Brain pericyte (primary cell): ENCODE measurements at regions not wholly inside any gene's neighbourhood (a gene's known extent, or its start where the extent isn't known, plus 50 kb on each side); places are given as distances from the start of the nearest gene placed in this dataset.

Experiments used
- DNase-seq: peaks from one replicate; pipeline ENCODE4 v3.0.0-alpha.2; 2012; ENCODE audit warnings: low read depth, low spot score

- DNase-seq, result no peak
These were observed 499.6 kb downstream of the BRD1 start for GRCh38 chr22:49328118-49328475.

- no peak for DNase-seq
These were observed 500.1 kb downstream of the BRD1 start for GRCh38 chr22:49327411-49328117.

GRCh38 chr22:49326558-49326957, 501.1 kb downstream of the BRD1 start:
- DNase-seq, result no peak

- no peak for DNase-seq
These were observed 501.9 kb downstream of the BRD1 start for GRCh38 chr22:49325531-49326395.

- DNase-seq, result no peak
These were observed 502.9 kb downstream of the BRD1 start for GRCh38 chr22:49324527-49325491.

GRCh38 chr22:49323751-49324415, 503.8 kb downstream of the BRD1 start:
- DNase-seq, result no peak

- DNase-seq, result no peak
These were observed 504.6 kb downstream of the BRD1 start for GRCh38 chr22:49322861-49323622.

GRCh38 chr22:49322231-49322630, 505.4 kb downstream of the BRD1 start:
- no peak for DNase-seq

GRCh38 chr22:49321477-49322055, 506.1 kb downstream of the BRD1 start:
- DNase-seq, result no peak

GRCh38 chr22:49320714-49321476, 506.8 kb downstream of the BRD1 start:
- DNase-seq, result no peak

GRCh38 chr22:49317369-49317768, 510.3 kb downstream of the BRD1 start:
- DNase-seq, result no peak

GRCh38 chr22:49312601-49313000, 515.1 kb downstream of the BRD1 start:
- DNase-seq, result no peak

GRCh38 chr22:49310354-49310753, 517.3 kb downstream of the BRD1 start:
- no peak for DNase-seq

GRCh38 chr22:49308300-49308699, 519.4 kb downstream of the BRD1 start:
- no peak for DNase-seq

- no peak for DNase-seq
These were observed 519.8 kb downstream of the BRD1 start for GRCh38 chr22:49307870-49308269.

- no peak for DNase-seq
These were observed 520.2 kb downstream of the BRD1 start for GRCh38 chr22:49307481-49307830.

- DNase-seq, result no peak
These were observed 520.8 kb downstream of the BRD1 start for GRCh38 chr22:49306632-49307480.

- no peak for DNase-seq
These were observed 521.6 kb downstream of the BRD1 start for GRCh38 chr22:49305966-49306631.
